Panc1 (cell line): ENCODE measurements at regions not wholly inside any gene's neighbourhood (a gene's known extent, or its start where the extent isn't known, plus 50 kb on each side); places are given as distances from the start of the nearest gene placed in this dataset.

ENCODE experiments used
- ATAC-seq: fragments of 200-7000 bp; cut with Tn5 transposase; 2 replicates; pipeline ENCODE4 v1.9.1; 2020; ENCODE audit warnings: mild to moderate bottlenecking, moderate library complexity
- BruUV-seq: library from RNA; stranded (reverse); fragments of 400-500 nt; replicated peaks from 2 replicates; lab custom pipeline; 2021; lab: Mats Ljungman, UMichigan
- CTCF ChIA-PET: fragments of 300-600 bp; sonication (Branson Sonifier 250); formaldehyde crosslinking; loops from one replicate; lab custom pipeline; 2022; ENCODE audit warnings: antibody characterized with exemption; lab: Charles Lee
- POLR2A ChIA-PET: fragments of 300-600 bp; sonication (Branson Sonifier 250); formaldehyde crosslinking; loops from one replicate; lab custom pipeline; 2022; ENCODE audit warnings: antibody characterized with exemption; lab: Charles Lee
- DNase-seq: peaks from one replicate; pipeline ENCODE4 v3.0.0-alpha.2; 2010; ENCODE audit warnings: low read depth, low spot score
- H3K27ac ChIP-seq: 2 replicates; pipeline ENCODE4 v1.5.1; 2011; ENCODE audit warnings: mild to moderate bottlenecking, low read length, inconsistent platforms
- H3K27me3 ChIP-seq: fragments of 200-500 bp; sonication (Bioruptor generic); 2 replicates; pipeline ENCODE4 v1.6.0; 2014; ENCODE audit warnings: low read length, inconsistent platforms; ENCODE audit not compliant: control insufficient read depth, insufficient read depth
- H3K36me3 ChIP-seq: fragments of 200-500 bp; sonication (Bioruptor generic); 2 replicates; pipeline ENCODE4 v1.5.1; 2014; ENCODE audit warnings: inconsistent platforms, mild to moderate bottlenecking, low read length, moderate library complexity; ENCODE audit not compliant: control insufficient read depth, insufficient read depth
- H3K4me1 ChIP-seq: 2 replicates; pipeline ENCODE4 v1.5.1; 2011; ENCODE audit warnings: inconsistent platforms, mild to moderate bottlenecking, low read length, moderate library complexity; ENCODE audit not compliant: control insufficient read depth, insufficient read depth
- H3K4me3 ChIP-seq, 2 experiments: 2 replicates each; pipeline ENCODE4 v1.5.1; 2011 to 2012; ENCODE audit warnings: low read depth in 2 of 2, low read length in 2 of 2, mild to moderate bottlenecking in 2 of 2, inconsistent platforms in 1 of 2, moderate library complexity in 1 of 2
- H3K9me3 ChIP-seq: fragments of 200-500 bp; sonication (Bioruptor generic); 2 replicates; pipeline ENCODE4 v1.5.1; 2014; ENCODE audit warnings: low read depth, mild to moderate bottlenecking, inconsistent platforms, low read length, moderate library complexity; ENCODE audit not compliant: control insufficient read depth, insufficient read depth
- POLR2AphosphoS5 ChIP-seq: IDR thresholded peaks from 2 replicates; pipeline ENCODE4 v1.6.1; 2012; ENCODE audit warnings: mild to moderate bottlenecking, low read depth, low read length, moderate library complexity
- SIN3A ChIP-seq: IDR thresholded peaks from 2 replicates; pipeline ENCODE4 v1.6.1; 2012; ENCODE audit warnings: low read depth, mild to moderate bottlenecking, low read length, moderate library complexity, borderline replicate concordance; ENCODE audit not compliant: insufficient read depth
- TCF7L2 ChIP-seq: IDR thresholded peaks from 2 replicates; pipeline ENCODE4 v1.6.1; 2011; ENCODE audit warnings: mild to moderate bottlenecking, low read depth, low read length, inconsistent platforms
- in situ Hi-C: cut with HindIII; loops from 2 replicates; pipeline ENCODE4 v1.10.0; 2016; ENCODE audit warnings: low sequenced_read_pairs, low pct_unique_long_range_greater_than_20kb
- intact Hi-C: fragments of 100-400 bp; cut with micrococcal nuclease; formaldehyde crosslinking; loops from one replicate; pipeline ENCODE4 v1.10.0; 2022; ENCODE audit not compliant: unreplicated experiment
- TF ChIP-seq, protein P1 (sequence below): fragments of 450-650 bp; IDR thresholded peaks from 2 replicates; pipeline ENCODE4 v1.5.1; 2017; ENCODE audit warnings: mild to moderate bottlenecking
- TF ChIP-seq, protein P2 (sequence below), 2 experiments: IDR thresholded peaks; 2 replicates each; pipeline ENCODE4 v1.6.1; 2011 to 2012; ENCODE audit warnings: low read depth in 2 of 2, control low read depth in 1 of 2, low read length in 1 of 2, mild to moderate bottlenecking in 1 of 2, moderate library complexity in 1 of 2; ENCODE audit not compliant: insufficient read depth in 1 of 2

DNA sequence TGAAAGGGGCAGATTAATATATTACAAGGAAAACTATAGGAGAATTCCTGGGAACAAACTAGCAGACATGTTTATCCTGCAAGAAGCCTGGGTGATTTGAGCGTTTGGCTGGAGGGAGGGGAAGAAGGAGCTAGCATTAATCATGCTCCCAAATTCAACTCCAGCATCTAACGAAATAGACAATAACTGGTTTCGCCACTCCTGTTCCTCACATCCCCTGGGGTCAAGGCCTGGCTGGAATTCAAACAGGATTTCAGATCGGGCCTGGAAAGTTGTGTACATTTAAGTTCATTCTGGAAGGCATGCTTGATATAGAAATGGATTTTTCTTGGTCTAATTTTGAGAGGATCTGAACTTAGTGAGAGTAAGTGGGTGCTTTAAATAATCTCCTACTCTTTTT lies 126.1 kb upstream of the CTAGE1 start:
- no peak for DNase-seq
- no peaks in the 10 kb centered on the region for H3K27me3 ChIP-seq
- H3K36me3 ChIP-seq = no peaks in the 10 kb centered on the region
- ChIA-PET POLR2A (no interaction called here), CTCF (no interaction called here)
- BruUV-seq = no TSS peak
- H3K27ac ChIP-seq = no peak overlapping the region
- no peaks in the 10 kb centered on the region for H3K4me1 ChIP-seq
- no peak for ATAC-seq
- no peak overlapping the region for H3K4me3 ChIP-seq
- TF ChIP-seq, protein P1, sequence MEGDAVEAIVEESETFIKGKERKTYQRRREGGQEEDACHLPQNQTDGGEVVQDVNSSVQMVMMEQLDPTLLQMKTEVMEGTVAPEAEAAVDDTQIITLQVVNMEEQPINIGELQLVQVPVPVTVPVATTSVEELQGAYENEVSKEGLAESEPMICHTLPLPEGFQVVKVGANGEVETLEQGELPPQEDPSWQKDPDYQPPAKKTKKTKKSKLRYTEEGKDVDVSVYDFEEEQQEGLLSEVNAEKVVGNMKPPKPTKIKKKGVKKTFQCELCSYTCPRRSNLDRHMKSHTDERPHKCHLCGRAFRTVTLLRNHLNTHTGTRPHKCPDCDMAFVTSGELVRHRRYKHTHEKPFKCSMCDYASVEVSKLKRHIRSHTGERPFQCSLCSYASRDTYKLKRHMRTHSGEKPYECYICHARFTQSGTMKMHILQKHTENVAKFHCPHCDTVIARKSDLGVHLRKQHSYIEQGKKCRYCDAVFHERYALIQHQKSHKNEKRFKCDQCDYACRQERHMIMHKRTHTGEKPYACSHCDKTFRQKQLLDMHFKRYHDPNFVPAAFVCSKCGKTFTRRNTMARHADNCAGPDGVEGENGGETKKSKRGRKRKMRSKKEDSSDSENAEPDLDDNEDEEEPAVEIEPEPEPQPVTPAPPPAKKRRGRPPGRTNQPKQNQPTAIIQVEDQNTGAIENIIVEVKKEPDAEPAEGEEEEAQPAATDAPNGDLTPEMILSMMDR = no peak
- no peak for TF ChIP-seq SIN3A
- TF ChIP-seq, protein P2, sequence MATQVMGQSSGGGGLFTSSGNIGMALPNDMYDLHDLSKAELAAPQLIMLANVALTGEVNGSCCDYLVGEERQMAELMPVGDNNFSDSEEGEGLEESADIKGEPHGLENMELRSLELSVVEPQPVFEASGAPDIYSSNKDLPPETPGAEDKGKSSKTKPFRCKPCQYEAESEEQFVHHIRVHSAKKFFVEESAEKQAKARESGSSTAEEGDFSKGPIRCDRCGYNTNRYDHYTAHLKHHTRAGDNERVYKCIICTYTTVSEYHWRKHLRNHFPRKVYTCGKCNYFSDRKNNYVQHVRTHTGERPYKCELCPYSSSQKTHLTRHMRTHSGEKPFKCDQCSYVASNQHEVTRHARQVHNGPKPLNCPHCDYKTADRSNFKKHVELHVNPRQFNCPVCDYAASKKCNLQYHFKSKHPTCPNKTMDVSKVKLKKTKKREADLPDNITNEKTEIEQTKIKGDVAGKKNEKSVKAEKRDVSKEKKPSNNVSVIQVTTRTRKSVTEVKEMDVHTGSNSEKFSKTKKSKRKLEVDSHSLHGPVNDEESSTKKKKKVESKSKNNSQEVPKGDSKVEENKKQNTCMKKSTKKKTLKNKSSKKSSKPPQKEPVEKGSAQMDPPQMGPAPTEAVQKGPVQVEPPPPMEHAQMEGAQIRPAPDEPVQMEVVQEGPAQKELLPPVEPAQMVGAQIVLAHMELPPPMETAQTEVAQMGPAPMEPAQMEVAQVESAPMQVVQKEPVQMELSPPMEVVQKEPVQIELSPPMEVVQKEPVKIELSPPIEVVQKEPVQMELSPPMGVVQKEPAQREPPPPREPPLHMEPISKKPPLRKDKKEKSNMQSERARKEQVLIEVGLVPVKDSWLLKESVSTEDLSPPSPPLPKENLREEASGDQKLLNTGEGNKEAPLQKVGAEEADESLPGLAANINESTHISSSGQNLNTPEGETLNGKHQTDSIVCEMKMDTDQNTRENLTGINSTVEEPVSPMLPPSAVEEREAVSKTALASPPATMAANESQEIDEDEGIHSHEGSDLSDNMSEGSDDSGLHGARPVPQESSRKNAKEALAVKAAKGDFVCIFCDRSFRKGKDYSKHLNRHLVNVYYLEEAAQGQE (IDR thresholded peaks at IDR 0.05; ENCODE audit: insufficient read depth in 1 of 2, low read depth in 2 of 2, low read length in 1 of 2) = no peak
- TF ChIP-seq TCF7L2 = no peak
- TF ChIP-seq POLR2AphosphoS5 = no peak
- in situ Hi-C loops = no loop called here
- H3K9me3 ChIP-seq = no peaks in the 10 kb centered on the region
- intact Hi-C loops = no loop called here

DNA sequence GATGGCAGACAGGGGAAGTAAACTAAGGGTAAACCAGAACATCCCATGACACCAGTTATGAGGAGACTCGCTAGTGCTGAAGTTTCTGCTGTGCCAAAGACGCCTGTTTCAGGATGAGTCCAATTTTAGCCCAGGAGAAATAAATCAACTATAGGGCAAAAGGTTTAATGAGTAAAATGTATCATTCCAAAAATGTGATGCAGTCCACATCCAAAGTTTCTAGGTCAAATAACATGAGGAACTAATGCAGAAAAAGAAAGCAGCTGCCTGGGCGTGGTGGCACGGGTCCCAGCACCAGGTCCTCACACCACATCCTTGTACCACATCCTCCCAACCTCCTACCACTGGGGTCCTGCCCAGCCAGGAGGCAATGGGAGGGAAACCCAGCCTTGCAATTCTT lies 126.9 kb upstream of the CTAGE1 start:
- no peaks in the 10 kb centered on the region for H3K9me3 ChIP-seq
- H3K36me3 ChIP-seq = no peaks in the 10 kb centered on the region
- CTCF ChIA-PET = no interaction called here
- DNase-seq (no peak), ATAC-seq (no peak)
- TF ChIP-seq POLR2AphosphoS5 (no peak), SIN3A (no peak), TCF7L2 (no peak)
- TF ChIP-seq, protein P1 = no peak
- TF ChIP-seq, protein P2 (IDR thresholded peaks at IDR 0.05; ENCODE audit: insufficient read depth in 1 of 2, low read depth in 2 of 2, low read length in 1 of 2) = no peak
- no TSS peak for BruUV-seq
- no peaks in the 10 kb centered on the region for H3K4me1 ChIP-seq
- intact Hi-C loops = no loop called here
- H3K4me3 ChIP-seq = no peak overlapping the region
- H3K27me3 ChIP-seq = no peaks in the 10 kb centered on the region
- H3K27ac ChIP-seq = no peak overlapping the region
- POLR2A ChIA-PET = no interaction called here
- in situ Hi-C loops = no loop called here
